ENCODE measurements at regions not wholly inside any gene's neighbourhood (a gene's known extent, or its start where the extent isn't known, plus 50 kb on each side); places are given as distances from the start of the nearest gene placed in this dataset.

GRCh38 chr5:23089286-23089685 lies 236.1 kb upstream of the CDH12 start:
- H3K4me2 ChIP-seq (ENCODE audit: low read length) = no peak overlapping the region

GRCh38 chr5:23084815-23085214 lies 231.7 kb upstream of the CDH12 start:
- Histone ChIP-seq H3K27ac (no peak overlapping the region), H3K79me2 (no peaks in the 10 kb centered on the region), H3K4me1 (no peaks in the 10 kb centered on the region), H3K9me3 (ENCODE audit: control insufficient read depth, low read length) (no peaks in the 10 kb centered on the region), H3K9ac (no peak overlapping the region), H3K4me3 (ENCODE audit: low read depth, low read length) (no peak overlapping the region), H3K36me3 (ENCODE audit: control insufficient read depth, insufficient read depth, low read length) (no peaks in the 10 kb centered on the region), H3K27me3 (ENCODE audit: control insufficient read depth, insufficient read depth, low read length) (no peaks in the 10 kb centered on the region), H3K4me2 (ENCODE audit: low read length) (no peak overlapping the region), H2AFZ (no peak overlapping the region)
- no peak for TF ChIP-seq CTCF (IDR thresholded peaks at IDR 0.05)

More at GRCh38 chr5:23089286-23089685, 236.1 kb upstream of the CDH12 start:
- H3K36me3 ChIP-seq (ENCODE audit: control insufficient read depth, insufficient read depth, low read length) = no peaks in the 10 kb centered on the region
- no peaks in the 10 kb centered on the region for H3K4me1 ChIP-seq
- no peak for TF ChIP-seq CTCF (IDR thresholded peaks at IDR 0.05)
- H3K79me2 ChIP-seq = no peaks in the 10 kb centered on the region
- no peak overlapping the region for H3K27ac ChIP-seq
- no peak overlapping the region for H2AFZ ChIP-seq
- H3K27me3 ChIP-seq (ENCODE audit: control insufficient read depth, insufficient read depth, low read length) = no peaks in the 10 kb centered on the region
- no peak overlapping the region for H3K9ac ChIP-seq
- no peaks in the 10 kb centered on the region for H3K9me3 ChIP-seq (ENCODE audit: control insufficient read depth, low read length)
- no peak overlapping the region for H3K4me3 ChIP-seq (ENCODE audit: low read depth, low read length)

GRCh38 chr5:23072179-23072578 lies 219.0 kb upstream of the CDH12 start:
- Histone ChIP-seq H3K79me2 (no peaks in the 10 kb centered on the region), H2AFZ (no peak overlapping the region), H3K4me3 (ENCODE audit: low read depth, low read length) (no peak overlapping the region), H3K27ac (no peak overlapping the region), H3K4me2 (ENCODE audit: low read length) (no peak overlapping the region), H3K9ac (no peak overlapping the region), H3K27me3 (ENCODE audit: control insufficient read depth, insufficient read depth, low read length) (no peaks in the 10 kb centered on the region), H3K9me3 (ENCODE audit: control insufficient read depth, low read length) (no peaks in the 10 kb centered on the region), H3K4me1 (no peaks in the 10 kb centered on the region), H3K36me3 (ENCODE audit: control insufficient read depth, insufficient read depth, low read length) (no peaks in the 10 kb centered on the region)
- no peak for TF ChIP-seq CTCF (IDR thresholded peaks at IDR 0.05)

- H3K4me2 ChIP-seq (ENCODE audit: low read length) = no peak overlapping the region
- no peaks in the 10 kb centered on the region for H3K27me3 ChIP-seq (ENCODE audit: control insufficient read depth, insufficient read depth, low read length)
- H2AFZ ChIP-seq = no peak overlapping the region
- no peaks in the 10 kb centered on the region for H3K9me3 ChIP-seq (ENCODE audit: control insufficient read depth, low read length)
- H3K4me3 ChIP-seq (ENCODE audit: low read depth, low read length) = no peak overlapping the region
- no peaks in the 10 kb centered on the region for H3K36me3 ChIP-seq (ENCODE audit: control insufficient read depth, insufficient read depth, low read length)
- H3K4me1 ChIP-seq = no peaks in the 10 kb centered on the region
- no peak overlapping the region for H3K27ac ChIP-seq
- TF ChIP-seq CTCF (IDR thresholded peaks at IDR 0.05) = no peak
- H3K79me2 ChIP-seq = no peaks in the 10 kb centered on the region
- H3K9ac ChIP-seq = no peak overlapping the region
Measured at GRCh38 chr5:23071682-23072081, 218.5 kb upstream of the CDH12 start.

- H3K27ac ChIP-seq = no peak overlapping the region
- H2AFZ ChIP-seq = no peak overlapping the region
- H3K4me2 ChIP-seq (ENCODE audit: low read length) = no peak overlapping the region
- no peak for TF ChIP-seq CTCF (IDR thresholded peaks at IDR 0.05)
- no peaks in the 10 kb centered on the region for H3K9me3 ChIP-seq (ENCODE audit: control insufficient read depth, low read length)
- H3K4me1 ChIP-seq = no peaks in the 10 kb centered on the region
- no peaks in the 10 kb centered on the region for H3K27me3 ChIP-seq (ENCODE audit: control insufficient read depth, insufficient read depth, low read length)
- no peaks in the 10 kb centered on the region for H3K79me2 ChIP-seq
- H3K36me3 ChIP-seq (ENCODE audit: control insufficient read depth, insufficient read depth, low read length) = no peaks in the 10 kb centered on the region
- no peak overlapping the region for H3K9ac ChIP-seq
- no peak overlapping the region for H3K4me3 ChIP-seq (ENCODE audit: low read depth, low read length)
Measured at GRCh38 chr5:23064710-23065109, 211.6 kb upstream of the CDH12 start.
